DOHH2 (cell line): ENCODE measurements at regions not wholly inside any gene's neighbourhood (a gene's known extent, or its start where the extent isn't known, plus 50 kb on each side); places are given as distances from the start of the nearest gene placed in this dataset.

Experiments
- H3F3A ChIP-seq: fragments of 200-600 bp; sonication (generic), shearing (Covaris generic); 2 replicates; pipeline ENCODE4 v1.6.0; 2016; ENCODE audit warnings: antibody characterized with exemption, mild to moderate bottlenecking; ENCODE audit not compliant: control insufficient read depth, insufficient read depth
- H3K27ac ChIP-seq: fragments of 200-600 bp; sonication (generic); 2 replicates; pipeline ENCODE4 v1.5.1; 2014; ENCODE audit warnings: low read depth, mild to moderate bottlenecking, low read length, moderate library complexity
- H3K27me3 ChIP-seq: fragments of 200-600 bp; sonication (generic); 2 replicates; pipeline ENCODE4 v1.6.1; 2014; ENCODE audit warnings: mild to moderate bottlenecking, low read length, mixed read lengths; ENCODE audit not compliant: control insufficient read depth
- H3K36me3 ChIP-seq: fragments of 200-600 bp; sonication (generic); 2 replicates; pipeline ENCODE4 v1.6.1; 2014; ENCODE audit warnings: mild to moderate bottlenecking, low read length, moderate library complexity, mixed read lengths; ENCODE audit not compliant: control insufficient read depth
- H3K4me1 ChIP-seq: fragments of 200-600 bp; sonication (generic); 2 replicates; pipeline ENCODE4 v1.6.1; 2014; ENCODE audit warnings: mild to moderate bottlenecking, low read length, mixed read lengths; ENCODE audit not compliant: control insufficient read depth
- H3K4me2 ChIP-seq: fragments of 200-600 bp; sonication (generic); 2 replicates; pipeline ENCODE4 v1.6.0; 2014; ENCODE audit warnings: mild to moderate bottlenecking, low read length, moderate library complexity
- H3K4me3 ChIP-seq: fragments of 200-600 bp; sonication (generic); 2 replicates; pipeline ENCODE4 v1.5.1; 2014; ENCODE audit warnings: mild to moderate bottlenecking, low read length, mixed read lengths
- H3K79me2 ChIP-seq: fragments of 200-600 bp; sonication (generic); 2 replicates; pipeline ENCODE4 v1.6.1; 2014; ENCODE audit warnings: mild to moderate bottlenecking, low read length, mixed read lengths; ENCODE audit not compliant: control insufficient read depth
- H3K9me2 ChIP-seq: fragments of 200-600 bp; sonication (generic); replicated peaks from 2 replicates; pipeline ENCODE4 v1.6.1; 2014; ENCODE audit warnings: mild to moderate bottlenecking, low read length, mixed read lengths; ENCODE audit not compliant: control insufficient read depth
- H3K9me3 ChIP-seq: fragments of 200-600 bp; sonication (generic); 2 replicates; pipeline ENCODE4 v1.6.1; 2014; ENCODE audit warnings: antibody characterized with exemption, low read length, mixed read lengths; ENCODE audit not compliant: control insufficient read depth, insufficient read depth
- H4K20me1 ChIP-seq: fragments of 200-600 bp; sonication (generic); 2 replicates; pipeline ENCODE4 v1.6.0; 2014; ENCODE audit warnings: low read depth, mild to moderate bottlenecking, antibody characterized with exemption, low read length, moderate library complexity; ENCODE audit not compliant: control insufficient read depth, insufficient read depth
- EZH2phosphoT487 ChIP-seq: fragments of 200-600 bp; sonication (generic); IDR thresholded peaks from 2 replicates; pipeline ENCODE4 v1.6.1; 2017; ENCODE audit warnings: borderline replicate concordance, mild to moderate bottlenecking, antibody characterized with exemption, low read length, moderate library complexity, mixed read lengths
- TF ChIP-seq, protein P1 (sequence below): fragments of 200-600 bp; sonication (generic); IDR thresholded peaks from one replicate; pipeline ENCODE4 v1.5.1; 2014; ENCODE audit warnings: antibody characterized with exemption, mild to moderate bottlenecking, low read depth, low read length; ENCODE audit not compliant: poor library complexity, severe bottlenecking

GRCh38 chr5:3786165-3786564, 190.5 kb downstream of the IRX1 start:
- H3K4me1 ChIP-seq: no peaks in the 10 kb centered on the region
- no peaks in the 10 kb centered on the region for H3F3A ChIP-seq
- no peaks in the 10 kb centered on the region for H3K9me2 ChIP-seq
- H3K79me2 ChIP-seq: no peaks in the 10 kb centered on the region
- H3K27me3 ChIP-seq: no peaks in the 10 kb centered on the region
- H4K20me1 ChIP-seq: no peaks in the 10 kb centered on the region
- no peak for TF ChIP-seq EZH2phosphoT487
- TF ChIP-seq, protein P1, sequence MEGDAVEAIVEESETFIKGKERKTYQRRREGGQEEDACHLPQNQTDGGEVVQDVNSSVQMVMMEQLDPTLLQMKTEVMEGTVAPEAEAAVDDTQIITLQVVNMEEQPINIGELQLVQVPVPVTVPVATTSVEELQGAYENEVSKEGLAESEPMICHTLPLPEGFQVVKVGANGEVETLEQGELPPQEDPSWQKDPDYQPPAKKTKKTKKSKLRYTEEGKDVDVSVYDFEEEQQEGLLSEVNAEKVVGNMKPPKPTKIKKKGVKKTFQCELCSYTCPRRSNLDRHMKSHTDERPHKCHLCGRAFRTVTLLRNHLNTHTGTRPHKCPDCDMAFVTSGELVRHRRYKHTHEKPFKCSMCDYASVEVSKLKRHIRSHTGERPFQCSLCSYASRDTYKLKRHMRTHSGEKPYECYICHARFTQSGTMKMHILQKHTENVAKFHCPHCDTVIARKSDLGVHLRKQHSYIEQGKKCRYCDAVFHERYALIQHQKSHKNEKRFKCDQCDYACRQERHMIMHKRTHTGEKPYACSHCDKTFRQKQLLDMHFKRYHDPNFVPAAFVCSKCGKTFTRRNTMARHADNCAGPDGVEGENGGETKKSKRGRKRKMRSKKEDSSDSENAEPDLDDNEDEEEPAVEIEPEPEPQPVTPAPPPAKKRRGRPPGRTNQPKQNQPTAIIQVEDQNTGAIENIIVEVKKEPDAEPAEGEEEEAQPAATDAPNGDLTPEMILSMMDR: no peak
- no peak overlapping the region for H3K4me2 ChIP-seq
- no peaks in the 10 kb centered on the region for H3K36me3 ChIP-seq
- H3K27ac ChIP-seq: no peak overlapping the region
- H3K9me3 ChIP-seq: peaks cover 19% of the 10 kb centered on the region; the same call in 1 of the 2 replicates
- no peak overlapping the region for H3K4me3 ChIP-seq

DNA sequence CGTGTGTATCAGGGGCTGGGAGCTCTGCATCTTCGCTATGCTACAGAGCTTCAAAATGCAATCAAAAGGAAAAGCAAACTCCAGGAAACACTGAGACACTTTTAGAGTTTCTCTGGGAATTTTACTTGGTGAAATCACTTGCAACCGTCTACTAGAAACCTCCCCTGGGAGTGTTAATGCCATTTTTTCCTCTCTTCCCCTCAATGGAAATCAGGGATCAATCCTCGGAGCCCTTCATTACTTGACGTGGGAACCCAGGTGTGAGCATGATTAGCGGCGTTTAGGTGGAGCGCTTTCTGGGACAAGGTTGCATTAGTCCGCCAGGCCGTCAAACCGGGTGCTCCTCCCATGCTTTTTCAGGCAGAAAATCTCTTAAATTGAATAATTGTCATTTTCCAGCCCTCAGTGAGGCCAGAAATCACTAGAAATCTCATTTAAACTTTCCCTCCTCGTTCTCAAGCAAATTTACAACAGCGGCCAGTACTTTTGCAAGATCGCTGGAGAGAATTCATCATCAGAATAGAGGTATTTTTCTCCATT, 191.3 kb downstream of the IRX1 start:
- Histone ChIP-seq H3F3A (no peaks in the 10 kb centered on the region), H3K79me2 (no peaks in the 10 kb centered on the region), H3K4me3 (no peak overlapping the region), H3K27me3 (no peaks in the 10 kb centered on the region), H4K20me1 (no peaks in the 10 kb centered on the region), H3K9me2 (no peaks in the 10 kb centered on the region), H3K27ac (no peak overlapping the region), H3K36me3 (no peaks in the 10 kb centered on the region), H3K4me2 (no peak overlapping the region), H3K9me3 (peaks cover 17% of the 10 kb centered on the region; the same call in 1 of the 2 replicates), H3K4me1 (no peaks in the 10 kb centered on the region)
- no peak for TF ChIP-seq EZH2phosphoT487

DNA sequence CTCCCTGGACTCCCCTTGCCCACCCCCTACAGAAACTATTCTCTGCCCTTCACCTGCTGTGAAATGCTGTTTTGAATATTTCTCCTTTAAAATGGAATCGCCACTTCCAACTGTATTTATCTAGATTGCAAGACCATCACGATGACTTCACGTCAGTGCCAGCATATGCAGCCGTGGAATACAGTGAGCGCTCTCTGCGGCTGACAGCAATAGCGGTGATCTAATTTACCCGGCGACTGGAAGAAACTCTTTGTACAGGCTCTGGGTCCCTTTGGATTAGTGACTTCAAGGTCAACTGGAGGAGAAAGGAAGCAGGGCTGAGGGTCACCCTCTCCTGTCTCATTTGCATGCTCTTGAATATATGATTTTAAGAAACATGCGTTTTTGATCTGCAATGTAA, 192.0 kb downstream of the IRX1 start:
- H3F3A ChIP-seq: no peaks in the 10 kb centered on the region
- no peaks in the 10 kb centered on the region for H3K79me2 ChIP-seq
- no peak overlapping the region for H3K4me3 ChIP-seq
- H4K20me1 ChIP-seq: no peaks in the 10 kb centered on the region
- peaks cover 17% of the 10 kb centered on the region; the same call in 1 of the 2 replicates for H3K9me3 ChIP-seq
- no peak overlapping the region for H3K4me2 ChIP-seq
- TF ChIP-seq, protein P1: no peak
- no peak for TF ChIP-seq EZH2phosphoT487
- H3K9me2 ChIP-seq: no peaks in the 10 kb centered on the region
- H3K36me3 ChIP-seq: no peaks in the 10 kb centered on the region
- no peaks in the 10 kb centered on the region for H3K4me1 ChIP-seq
- no peak overlapping the region for H3K27ac ChIP-seq
- H3K27me3 ChIP-seq: no peaks in the 10 kb centered on the region

DNA sequence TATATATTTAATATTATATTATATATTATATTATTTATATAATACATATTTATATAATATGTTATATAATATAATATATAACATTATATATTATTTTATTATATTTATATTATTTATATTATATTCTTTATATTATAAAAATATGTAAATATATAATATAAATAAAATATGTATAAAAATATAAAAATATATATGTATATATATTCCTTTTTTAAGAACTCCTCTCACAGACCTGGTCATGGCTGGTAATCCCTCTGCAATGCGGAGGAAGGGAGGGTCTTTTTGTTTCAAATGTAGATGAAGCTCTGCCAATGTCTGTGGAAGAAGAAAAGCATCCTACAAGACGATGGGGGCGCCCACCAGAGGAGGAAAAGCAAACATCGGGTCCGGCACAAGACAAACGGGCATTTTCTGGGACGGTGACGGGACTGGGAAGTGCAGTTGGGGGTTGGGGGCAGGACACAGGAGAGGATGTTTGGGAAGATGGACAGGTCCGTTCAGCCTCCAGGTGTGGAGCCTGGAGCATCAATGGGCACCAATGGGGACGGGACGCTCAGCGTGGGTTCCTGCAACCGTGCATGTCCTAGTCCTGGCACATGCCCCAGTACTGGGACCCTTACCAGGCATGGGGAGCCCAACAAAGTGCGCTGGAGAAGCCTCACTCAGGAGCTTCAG, 194.0 kb downstream of the IRX1 start:
- Histone ChIP-seq H3K4me3 (no peak overlapping the region), H4K20me1 (no peaks in the 10 kb centered on the region), H3K4me1 (no peaks in the 10 kb centered on the region), H3K36me3 (no peaks in the 10 kb centered on the region), H3K9me3 (peaks cover 17% of the 10 kb centered on the region; the same call in 1 of the 2 replicates), H3K9me2 (no peaks in the 10 kb centered on the region), H3K27ac (no peak overlapping the region), H3K79me2 (no peaks in the 10 kb centered on the region), H3K27me3 (no peaks in the 10 kb centered on the region), H3K4me2 (no peak overlapping the region), H3F3A (no peaks in the 10 kb centered on the region)
- TF ChIP-seq, protein P1: no peak
- no peak for TF ChIP-seq EZH2phosphoT487
